ENCODE measurements at regions not wholly inside any gene's neighbourhood (a gene's known extent, or its start where the extent isn't known, plus 50 kb on each side); places are given as distances from the start of the nearest gene placed in this dataset.

DNA sequence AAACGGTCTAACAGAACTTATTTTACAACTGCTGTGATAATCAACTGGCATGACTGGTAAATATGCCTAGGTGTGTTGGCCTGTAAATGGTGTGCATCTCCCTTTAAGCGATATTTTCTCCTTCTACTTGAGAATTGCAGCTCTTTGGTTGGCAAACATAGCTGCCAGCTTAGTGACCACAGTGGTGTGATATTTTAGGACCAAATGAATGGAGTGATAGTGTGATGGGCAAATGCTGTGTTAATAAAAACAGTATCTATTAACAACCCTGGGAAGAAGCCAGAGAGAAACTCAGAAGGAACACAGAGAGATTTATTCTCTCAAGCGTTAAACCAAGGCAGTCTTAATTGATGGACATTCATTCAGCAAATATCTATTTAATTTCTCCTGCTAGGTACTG is 278.4 kb downstream of the AACS start:
- TF ChIP-seq, protein P1, sequence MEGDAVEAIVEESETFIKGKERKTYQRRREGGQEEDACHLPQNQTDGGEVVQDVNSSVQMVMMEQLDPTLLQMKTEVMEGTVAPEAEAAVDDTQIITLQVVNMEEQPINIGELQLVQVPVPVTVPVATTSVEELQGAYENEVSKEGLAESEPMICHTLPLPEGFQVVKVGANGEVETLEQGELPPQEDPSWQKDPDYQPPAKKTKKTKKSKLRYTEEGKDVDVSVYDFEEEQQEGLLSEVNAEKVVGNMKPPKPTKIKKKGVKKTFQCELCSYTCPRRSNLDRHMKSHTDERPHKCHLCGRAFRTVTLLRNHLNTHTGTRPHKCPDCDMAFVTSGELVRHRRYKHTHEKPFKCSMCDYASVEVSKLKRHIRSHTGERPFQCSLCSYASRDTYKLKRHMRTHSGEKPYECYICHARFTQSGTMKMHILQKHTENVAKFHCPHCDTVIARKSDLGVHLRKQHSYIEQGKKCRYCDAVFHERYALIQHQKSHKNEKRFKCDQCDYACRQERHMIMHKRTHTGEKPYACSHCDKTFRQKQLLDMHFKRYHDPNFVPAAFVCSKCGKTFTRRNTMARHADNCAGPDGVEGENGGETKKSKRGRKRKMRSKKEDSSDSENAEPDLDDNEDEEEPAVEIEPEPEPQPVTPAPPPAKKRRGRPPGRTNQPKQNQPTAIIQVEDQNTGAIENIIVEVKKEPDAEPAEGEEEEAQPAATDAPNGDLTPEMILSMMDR (IDR thresholded peaks at IDR 0.05), result no peak
- no peak for TF ChIP-seq POLR2A (IDR thresholded peaks at IDR 0.05; ENCODE audit: low read depth)
- no peak for TF ChIP-seq POLR2AphosphoS5 (IDR thresholded peaks at IDR 0.05)
